HL-60 (cell line): ENCODE measurements at regions not wholly inside any gene's neighbourhood (a gene's known extent, or its start where the extent isn't known, plus 50 kb on each side); places are given as distances from the start of the nearest gene placed in this dataset.

ENCODE experiments used
- CTCF ChIP-seq: IDR thresholded peaks from one replicate; pipeline ENCODE4 v1.5.1; 2011; ENCODE audit warnings: low read length, control low read depth, inconsistent platforms; ENCODE audit not compliant: insufficient read depth
- POLR2AphosphoS5 ChIP-seq: IDR thresholded peaks from 2 replicates; pipeline ENCODE4 v1.6.1; 2012; ENCODE audit warnings: low read depth

GRCh38 chr6:105954148-105954547 is 132.0 kb upstream of the PRDM1 start:
- TF ChIP-seq CTCF (no peak), POLR2AphosphoS5 (no peak)
